HTR-8/SVneo (cell line): ENCODE measurements at regions not wholly inside any gene's neighbourhood (a gene's known extent, or its start where the extent isn't known, plus 50 kb on each side); places are given as distances from the start of the nearest gene placed in this dataset.

Experiments
- DNase-seq: peaks from one replicate; pipeline ENCODE4 v3.0.0; 2011; ENCODE audit warnings: low spot score, mixed read lengths; ENCODE audit not compliant: insufficient read length
- FAIRE-seq: peaks from 2 replicates; lab custom pipeline; 2011; peaks lifted over from hg19 to GRCh38; lab: Jason Lieb, UNC

DNA sequence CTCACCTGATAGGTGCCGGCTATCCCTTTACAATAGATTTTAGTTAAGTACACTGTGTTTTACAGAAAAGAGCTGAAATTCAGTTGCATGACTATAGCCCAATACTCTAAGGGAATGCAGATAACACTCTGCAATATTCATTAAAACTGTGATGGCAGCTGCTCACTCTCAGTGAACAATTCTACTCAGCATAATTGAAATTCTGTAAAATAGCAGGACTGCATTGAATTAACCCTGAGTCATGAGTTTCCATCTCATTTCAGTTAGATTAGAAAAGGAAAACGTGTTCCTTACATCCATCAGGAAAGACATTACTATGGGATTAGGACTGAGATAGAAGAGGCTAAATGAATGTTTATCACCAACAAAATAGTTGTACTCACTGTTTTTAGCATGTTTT is 613.3 kb upstream of the JAG1 start:
- DNase-seq: no peak
- FAIRE-seq: no peak

DNA sequence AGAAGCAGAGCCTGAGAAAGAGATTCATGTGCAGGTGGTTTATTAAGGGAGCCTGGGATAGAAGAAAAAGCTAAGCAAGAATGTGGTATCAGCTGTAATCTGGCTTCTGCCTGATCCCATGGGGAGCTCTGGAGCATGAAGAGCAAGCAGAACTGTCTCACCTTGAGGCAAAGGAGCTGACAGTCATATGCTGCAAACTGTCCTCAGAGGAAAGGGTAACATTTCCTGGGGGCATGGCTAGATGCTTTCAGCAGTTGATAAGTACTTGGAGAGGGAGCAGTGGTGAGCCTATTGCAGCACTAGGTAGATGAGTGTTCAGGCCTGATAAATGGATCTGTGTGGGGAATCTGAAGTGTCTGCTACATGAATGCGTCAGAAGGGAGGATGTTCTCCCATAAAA is 621.5 kb upstream of the BTBD3 start:
- DNase-seq (no peak), FAIRE-seq (no peak)

DNA sequence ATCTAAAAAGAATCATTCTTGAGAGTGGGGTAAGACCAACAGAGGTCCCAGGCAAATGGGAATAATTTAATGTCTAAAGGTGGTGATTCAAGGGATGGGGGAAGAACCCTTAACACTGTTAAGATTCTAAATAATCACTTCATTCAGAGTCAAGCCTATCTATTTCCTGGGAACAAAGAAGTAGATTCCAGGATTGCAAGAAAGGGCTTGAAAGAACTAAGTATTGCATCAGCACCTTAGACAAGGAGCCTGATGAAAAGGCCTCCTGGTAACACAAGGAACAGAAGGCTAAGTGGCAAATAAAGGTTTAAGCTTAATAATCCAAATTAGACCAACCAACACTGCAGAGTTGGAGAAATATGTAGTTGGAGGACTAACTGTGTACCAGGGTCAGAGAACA is 620.7 kb upstream of the BTBD3 start:
- FAIRE-seq: no peak
- DNase-seq: no peak

DNA sequence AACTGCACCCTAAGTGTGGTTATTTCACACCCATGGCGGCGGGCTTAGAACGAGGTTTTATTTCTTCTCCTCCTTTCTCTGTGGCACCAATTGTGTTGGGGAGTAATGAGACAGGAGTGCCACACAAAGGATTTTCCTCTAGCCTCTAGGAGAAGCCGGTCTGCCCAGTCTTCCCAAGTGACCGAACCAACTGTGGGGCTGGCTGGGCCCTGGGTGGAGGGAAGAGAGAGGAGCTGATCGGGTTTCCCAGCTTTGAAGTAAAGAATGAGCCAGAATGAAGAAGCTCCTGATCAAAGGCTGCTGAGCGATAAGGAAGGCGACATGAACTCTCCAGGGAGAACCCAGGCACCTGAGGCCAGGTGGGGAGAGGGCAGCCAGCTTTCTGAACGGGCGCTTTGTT is 616.0 kb upstream of the BTBD3 start:
- no peak for DNase-seq
- no peak for FAIRE-seq

DNA sequence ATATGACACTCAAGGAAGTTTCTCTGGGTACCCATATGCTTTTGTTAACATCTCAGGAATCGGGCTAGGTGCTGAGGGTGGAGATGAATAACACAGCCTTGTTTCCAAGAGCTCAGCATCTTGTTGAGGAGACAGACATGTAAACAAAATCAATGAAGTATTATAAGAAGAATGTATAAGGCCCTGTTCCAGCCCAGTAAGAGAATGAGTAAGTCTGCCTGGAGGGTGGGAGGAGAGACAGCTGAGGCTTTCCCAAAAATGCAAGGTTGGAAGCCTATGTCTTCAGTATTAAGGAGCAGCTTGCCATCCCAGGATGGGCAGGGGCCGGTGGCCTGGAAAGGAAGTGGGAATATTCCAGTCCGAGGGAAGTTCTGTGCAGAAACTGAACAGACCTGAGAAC is 615.3 kb upstream of the BTBD3 start:
- FAIRE-seq: no peak

DNA sequence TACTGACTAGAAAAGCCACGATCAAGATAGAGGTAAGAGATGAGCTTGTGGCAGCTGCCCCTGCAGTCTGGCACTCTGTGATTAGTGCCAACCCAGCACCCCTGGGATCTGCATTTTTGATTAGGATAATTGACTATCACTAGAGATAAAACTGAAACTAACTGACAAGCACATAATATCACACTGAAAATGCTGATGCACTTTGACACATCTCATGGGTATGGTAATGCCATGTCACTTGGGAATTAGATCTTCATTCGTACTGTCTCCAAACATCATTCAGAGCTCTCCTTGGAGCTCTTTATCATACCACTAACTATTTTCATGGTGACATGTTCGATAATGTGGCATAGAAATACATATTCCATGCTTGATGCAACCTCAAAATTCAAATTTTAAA is 612.9 kb upstream of the BTBD3 start:
- DNase-seq (no peak), FAIRE-seq (no peak)

More for the DNA sequence above, 615.3 kb upstream of the BTBD3 start:
- no peak for DNase-seq

DNA sequence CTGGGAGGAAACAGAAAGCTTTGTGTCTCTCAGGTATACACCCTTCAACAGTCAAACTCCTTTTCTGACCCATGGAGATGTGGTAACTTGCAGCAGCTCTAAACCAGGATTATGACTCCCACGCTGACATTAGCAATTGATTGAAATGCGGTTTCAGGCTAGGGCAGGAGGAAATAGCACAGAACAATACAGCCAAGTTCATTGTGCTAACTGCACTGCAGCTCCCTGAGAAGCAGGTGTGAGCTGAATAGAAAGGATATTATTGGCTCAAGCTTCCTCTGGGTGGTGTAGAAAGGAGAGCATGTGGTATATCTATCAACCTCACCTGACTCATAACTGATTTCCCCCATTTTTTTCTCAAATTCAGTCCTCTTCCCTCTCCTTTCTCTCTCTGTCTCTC is 612.3 kb upstream of the BTBD3 start:
- FAIRE-seq (no peak), DNase-seq (no peak)

DNA sequence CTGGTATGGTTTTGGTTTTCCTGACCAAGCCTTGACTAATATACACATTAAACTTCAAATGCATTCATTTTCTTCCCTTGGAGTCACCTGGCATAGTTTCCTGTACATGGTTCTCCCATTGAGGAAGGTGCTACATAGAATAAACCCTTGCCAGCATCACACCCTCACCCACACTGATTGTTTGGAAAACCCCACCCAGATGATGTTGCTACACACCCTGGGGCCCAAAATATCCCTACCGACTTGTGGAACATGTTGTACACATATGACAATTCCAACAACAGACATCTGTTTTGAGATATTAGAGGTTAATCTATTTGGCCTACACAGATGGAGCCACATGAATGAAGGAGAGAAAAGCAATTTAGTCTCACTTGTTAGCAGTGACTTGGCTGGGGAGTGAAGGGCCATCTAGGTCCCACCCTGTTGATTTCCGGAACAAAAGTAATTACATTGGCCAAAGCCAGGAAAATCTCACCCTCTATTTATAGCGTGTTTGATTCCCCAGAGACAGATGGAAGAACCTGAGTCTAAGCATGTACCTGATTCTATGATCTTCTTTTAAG is 606.0 kb upstream of the BTBD3 start:
- no peak for FAIRE-seq
- DNase-seq: no peak

DNA sequence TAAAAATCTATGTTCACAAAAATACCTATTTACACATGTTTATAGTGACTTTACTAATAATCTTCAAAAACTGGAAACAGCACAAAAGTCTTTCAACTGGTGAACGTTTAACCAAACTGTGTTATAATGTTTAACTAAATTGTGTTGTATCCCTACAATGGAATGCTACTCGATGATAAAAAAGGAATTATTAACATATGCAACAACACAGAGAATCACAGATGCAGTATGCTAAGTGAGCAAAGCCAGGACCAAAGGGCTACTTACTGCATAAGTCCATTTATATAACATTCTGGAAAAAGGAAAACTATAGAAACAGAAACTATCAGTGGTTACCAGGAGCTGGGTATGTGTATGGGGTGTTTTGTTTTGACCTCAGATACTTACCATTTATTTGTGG is 602.2 kb upstream of the BTBD3 start:
- no peak for DNase-seq
- FAIRE-seq: no peak

DNA sequence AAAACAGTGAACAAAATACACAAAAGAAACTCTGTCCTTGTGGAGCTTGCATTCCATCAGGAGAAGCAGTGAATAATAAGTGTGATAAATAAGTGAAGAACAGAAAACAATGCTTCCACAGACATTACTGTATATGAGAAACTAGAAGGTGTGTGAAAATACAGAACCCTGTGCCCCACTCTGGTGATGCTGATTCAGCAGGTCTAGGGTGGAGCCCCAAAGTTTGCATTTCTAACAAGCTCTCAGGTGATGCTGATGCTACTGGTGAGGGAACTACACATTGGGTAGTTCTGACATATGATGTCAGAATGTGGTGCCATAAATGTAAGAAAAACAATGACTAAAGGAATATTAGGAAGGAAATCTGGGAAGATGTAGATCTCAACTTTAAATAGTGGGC is 601.4 kb upstream of the BTBD3 start:
- DNase-seq: no peak
- no peak for FAIRE-seq

DNA sequence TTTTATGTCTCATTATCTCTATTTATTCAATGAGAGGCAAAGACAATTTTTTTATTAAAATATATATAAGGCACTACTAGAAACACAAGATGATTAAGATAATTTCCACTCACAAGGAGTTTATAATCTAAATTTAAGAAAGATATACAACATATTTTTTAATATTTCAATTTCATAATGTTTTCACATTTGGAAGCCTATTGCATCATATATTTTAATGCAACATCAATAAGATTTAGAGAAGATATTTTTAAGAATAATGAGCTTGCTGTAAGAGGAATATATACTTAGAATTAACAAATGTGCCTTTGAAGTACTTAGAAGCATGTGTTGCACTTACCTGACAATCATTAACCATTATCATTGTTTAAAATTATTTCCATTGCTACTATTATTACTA is 597.7 kb upstream of the BTBD3 start:
- DNase-seq: no peak
- FAIRE-seq: no peak

DNA sequence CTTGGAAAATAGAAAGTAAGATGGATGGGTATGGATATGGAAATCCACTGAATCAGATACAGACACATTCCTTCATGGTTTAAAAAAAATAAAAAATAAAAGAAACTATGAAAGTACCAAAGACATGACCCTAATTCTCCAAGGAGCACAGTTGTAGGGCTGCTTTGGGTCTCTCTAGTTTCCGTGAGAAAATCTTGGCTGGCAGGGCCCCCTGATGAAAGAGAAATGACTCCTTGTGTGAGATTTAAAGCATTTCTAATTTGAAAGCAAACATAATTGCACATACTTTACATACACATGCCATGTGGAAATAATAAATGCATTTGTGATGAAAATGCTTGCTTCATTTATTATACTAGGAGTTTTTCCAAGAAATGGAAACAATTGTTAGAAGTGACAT is 593.9 kb upstream of the BTBD3 start:
- DNase-seq (no peak), FAIRE-seq (no peak)

DNA sequence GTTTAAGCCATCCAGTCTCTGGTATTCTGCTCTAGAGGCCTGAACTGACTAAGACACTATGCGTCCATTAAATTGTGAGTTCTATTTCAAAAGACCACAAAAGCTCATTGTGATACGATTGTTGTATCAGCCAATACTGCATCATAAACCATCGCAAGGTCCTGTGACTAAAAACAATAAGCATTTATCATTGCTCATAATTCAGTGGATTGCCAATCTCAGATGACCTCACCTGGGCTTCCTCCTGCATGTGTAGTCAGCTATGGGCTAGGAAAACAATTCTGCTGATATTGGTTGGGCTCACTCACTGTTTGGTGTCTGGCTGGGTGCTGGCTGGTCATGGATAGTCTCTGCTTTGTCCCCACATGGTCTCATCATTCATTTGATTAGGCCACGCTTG is 592.7 kb upstream of the BTBD3 start:
- FAIRE-seq (no peak), DNase-seq (no peak)

DNA sequence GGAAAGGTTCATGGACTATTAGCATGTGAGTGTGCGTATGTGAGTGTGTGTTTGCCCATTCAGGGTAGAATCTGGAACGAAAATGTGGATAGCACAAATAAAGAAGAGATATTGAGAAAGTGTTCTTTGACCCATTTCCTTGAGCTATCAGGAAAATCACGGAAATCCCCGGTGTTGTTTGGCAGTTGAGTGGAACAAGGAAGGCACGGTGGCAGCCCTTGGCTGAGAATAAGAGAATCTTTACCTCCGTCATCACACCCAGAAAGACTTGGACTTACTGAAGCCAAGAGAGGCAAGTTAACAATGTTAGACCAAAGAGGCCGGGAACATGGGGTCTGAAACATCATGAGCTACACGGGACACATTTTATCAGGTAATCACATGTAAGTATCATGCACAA is 588.9 kb upstream of the BTBD3 start:
- no peak for FAIRE-seq
- no peak for DNase-seq

DNA sequence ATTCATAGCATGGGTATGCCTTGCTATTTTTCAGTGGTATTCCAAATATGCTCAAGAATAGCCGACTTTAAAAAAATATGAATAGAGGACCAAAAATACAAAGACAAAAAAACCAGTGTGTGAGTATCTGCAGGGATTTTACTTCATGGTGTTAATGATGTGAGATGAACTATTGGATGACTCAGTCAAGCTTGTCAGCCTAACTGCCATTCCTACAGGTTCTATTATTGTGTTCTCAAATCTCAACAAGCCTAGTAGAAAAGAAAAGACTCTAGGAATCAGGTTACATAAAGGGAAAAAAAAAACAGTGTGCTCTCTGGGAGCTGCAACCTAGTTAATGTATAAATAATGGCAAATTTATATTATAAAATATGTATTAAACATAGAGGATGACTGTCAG is 588.4 kb upstream of the BTBD3 start:
- DNase-seq (no peak), FAIRE-seq (no peak)

DNA sequence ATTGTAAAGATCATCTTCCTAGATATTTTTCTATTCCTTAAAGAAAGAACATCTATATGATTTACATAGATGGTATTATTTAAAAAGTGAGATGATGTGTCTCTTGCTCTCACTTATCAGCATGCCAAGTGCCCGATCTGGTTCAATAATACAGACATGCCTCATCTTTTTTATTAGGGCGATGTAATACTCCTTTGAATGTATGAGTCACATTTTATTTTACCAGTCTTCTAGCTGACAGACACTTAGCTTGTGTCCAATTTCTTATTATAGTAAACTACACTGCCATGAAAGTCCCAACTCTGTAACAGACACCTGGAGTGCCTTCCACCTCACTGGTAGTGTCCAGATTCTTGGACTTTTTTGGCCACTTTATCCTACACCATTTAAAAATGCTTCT is 586.6 kb upstream of the BTBD3 start:
- DNase-seq: no peak
- FAIRE-seq: no peak

DNA sequence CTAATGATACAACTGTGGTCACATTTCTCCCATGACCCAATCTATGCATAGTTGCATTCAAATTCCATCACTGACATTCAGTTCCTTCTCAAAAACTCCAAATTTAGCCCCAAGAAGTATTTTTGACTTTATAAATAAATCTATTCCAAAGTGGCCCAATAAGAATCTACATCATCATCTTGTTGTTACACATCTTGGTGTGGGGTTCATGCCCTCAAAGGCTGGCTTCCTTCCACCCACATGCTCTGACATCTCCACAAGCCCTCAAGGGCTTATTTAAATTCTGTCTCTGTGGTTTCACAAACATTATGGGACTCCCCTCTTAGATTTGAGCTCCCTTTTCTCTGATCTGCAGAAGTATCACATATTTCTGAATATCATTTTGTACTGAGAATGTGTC is 585.3 kb upstream of the BTBD3 start:
- no peak for DNase-seq
- no peak for FAIRE-seq

DNA sequence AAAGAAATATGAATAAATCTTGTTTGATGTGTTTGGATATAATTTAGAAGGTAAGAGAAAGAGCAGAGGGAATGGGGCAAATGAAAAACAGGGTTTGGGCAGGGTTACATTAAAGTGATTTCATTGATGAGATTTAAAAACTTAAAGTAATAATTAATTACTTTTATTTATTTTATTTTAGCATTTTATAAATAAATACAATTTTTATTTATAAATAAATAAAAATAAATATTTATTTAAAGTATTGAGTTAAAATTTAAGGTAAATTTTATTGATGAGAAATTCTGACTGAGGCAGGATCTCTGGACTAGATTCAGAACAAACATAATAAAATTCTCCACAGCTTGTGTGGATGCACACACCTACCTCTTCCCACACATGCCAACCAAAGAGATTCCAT is 584.1 kb upstream of the BTBD3 start:
- DNase-seq (no peak), FAIRE-seq (no peak)

DNA sequence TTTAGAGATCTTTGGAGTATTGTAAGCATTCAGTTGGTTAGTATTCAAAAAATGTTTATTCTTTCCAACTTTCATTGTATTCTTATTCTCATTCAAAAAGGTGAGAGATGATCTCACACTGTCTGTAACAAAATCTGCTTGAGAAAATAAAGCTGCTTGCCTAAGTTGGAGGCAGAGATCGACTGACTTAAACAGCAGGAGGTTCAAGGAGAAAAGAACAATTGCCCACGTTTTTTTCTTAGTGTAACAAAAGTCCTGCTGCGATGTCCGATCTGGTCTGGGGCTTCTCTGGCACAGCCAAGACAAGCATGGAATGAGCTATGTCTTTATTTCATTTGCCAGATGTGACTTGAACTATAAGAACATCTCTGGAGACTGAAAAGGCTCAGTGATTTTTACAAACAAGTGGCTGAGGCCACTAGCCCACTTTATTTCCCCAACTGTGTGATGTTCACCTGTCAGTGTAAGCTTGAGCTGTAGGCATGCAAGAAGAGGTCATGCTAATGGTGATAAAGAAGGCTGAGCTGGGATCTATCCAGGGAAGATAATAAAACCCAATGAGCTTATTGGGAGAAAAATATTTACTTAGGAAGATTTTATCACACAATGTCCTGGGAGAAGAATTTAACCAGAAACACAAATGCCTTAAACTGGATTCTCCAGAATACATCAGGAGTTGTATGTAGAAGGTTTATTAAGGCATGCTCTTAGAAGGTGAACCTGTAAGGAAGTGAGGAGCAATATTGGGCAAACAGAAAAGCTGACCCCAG is 580.1 kb upstream of the BTBD3 start:
- DNase-seq (no peak), FAIRE-seq (no peak)

DNA sequence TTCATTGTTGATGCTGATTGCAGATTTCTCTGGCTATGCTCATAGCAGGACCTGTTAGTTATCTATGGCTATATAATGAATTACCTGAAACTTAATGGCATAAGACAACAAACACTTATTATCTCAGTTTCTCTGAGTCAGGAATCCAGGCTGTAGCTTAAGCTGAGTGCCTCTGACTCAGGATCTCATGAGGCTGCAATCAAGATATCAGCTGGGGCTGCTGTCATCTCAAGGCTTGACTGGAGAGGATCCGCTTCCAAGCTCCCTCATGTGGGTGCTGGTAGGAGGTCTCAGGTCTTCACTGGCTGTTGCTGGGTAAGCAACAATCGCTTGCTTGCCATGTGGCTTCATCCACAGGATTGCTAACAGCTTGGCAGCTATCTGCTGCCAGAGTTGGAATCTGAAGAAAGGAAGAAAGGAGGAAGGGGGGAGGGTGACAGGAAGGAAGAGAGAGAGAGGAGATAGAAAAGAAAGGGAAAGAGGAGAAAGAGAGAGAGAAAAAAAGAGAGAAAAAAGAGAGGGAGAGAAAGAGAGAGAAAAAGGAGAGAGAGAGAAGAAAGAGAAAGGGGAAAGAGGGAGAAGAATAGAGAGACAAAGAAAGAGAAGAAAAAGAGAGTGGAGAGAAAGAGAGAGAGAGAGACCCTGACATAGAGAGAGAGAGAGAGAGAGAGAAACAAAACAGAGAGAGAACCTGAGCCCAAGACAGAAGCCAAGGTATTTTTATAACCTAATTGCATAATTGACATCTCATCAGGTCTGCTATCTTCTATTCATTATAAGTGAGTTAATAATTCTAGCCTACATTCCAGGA is 579.0 kb upstream of the BTBD3 start:
- DNase-seq (no peak), FAIRE-seq (no peak)

DNA sequence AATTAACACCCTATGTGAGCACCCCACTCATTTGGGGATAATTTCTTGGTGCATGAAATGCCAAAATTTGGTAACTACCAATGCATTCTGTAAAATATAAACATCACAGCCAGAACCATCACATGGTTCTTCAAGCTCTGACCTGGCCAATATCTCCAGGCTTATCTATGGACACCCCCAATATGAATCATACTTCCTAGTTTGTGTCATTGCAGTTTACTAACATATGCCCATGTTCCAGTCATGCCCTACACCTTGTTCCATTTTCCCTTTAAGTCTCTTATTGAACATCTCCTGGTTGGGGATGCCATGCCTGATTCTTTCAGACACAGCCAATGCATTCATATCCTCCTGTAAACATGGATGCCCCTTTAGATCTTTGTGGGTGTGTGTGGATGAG is 572.8 kb upstream of the BTBD3 start:
- peak; percentile 46 for FAIRE-seq
- no peak for DNase-seq

DNA sequence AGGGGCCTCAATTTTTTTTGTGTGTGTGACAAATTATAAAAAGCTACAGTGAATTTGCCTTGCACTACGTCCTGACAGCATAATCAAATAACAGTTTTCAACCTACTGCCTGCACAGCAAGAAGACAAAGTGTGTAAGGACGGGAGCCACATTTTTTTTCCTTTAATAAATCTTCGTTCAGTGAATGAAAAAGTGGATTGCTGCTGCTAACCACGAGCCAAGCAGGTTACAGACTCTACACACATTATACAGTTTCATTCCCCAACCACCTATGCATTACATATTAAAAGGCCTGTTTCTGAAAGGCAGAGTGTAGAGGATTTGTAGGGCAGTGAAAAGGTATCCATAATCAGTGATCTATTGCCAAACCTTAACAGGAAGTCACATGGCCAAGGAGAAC is 570.0 kb upstream of the BTBD3 start:
- DNase-seq: no peak
- FAIRE-seq: no peak
